A673 (cell line): ENCODE measurements at regions not wholly inside any gene's neighbourhood (a gene's known extent, or its start where the extent isn't known, plus 50 kb on each side); places are given as distances from the start of the nearest gene placed in this dataset.

ENCODE experiments used
- CTCF ChIP-seq: fragments of 300-800, 200-600 bp; sonication (generic); conservative IDR thresholded peaks from 2 replicates; pipeline ENCODE4 v1.5.1; 2017; ENCODE audit warnings: low read depth, mild to moderate bottlenecking, antibody characterized with exemption, low read length, moderate library complexity, mixed read lengths
- EZH2 ChIP-seq: fragments of 200-600 bp; sonication (generic); IDR thresholded peaks from 2 replicates; pipeline ENCODE4 v1.6.1; 2017; ENCODE audit warnings: borderline replicate concordance, low read depth, mild to moderate bottlenecking, mixed read lengths, antibody characterized with exemption, low read length; ENCODE audit not compliant: poor library complexity, severe bottlenecking

GRCh38 chr2:58515827-58516573 is 274.9 kb upstream of the FANCL start:
- TF ChIP-seq CTCF (no peak), EZH2 (no peak)
